ENCODE measurements at regions not wholly inside any gene's neighbourhood (a gene's known extent, or its start where the extent isn't known, plus 50 kb on each side); places are given as distances from the start of the nearest gene placed in this dataset.

DNA sequence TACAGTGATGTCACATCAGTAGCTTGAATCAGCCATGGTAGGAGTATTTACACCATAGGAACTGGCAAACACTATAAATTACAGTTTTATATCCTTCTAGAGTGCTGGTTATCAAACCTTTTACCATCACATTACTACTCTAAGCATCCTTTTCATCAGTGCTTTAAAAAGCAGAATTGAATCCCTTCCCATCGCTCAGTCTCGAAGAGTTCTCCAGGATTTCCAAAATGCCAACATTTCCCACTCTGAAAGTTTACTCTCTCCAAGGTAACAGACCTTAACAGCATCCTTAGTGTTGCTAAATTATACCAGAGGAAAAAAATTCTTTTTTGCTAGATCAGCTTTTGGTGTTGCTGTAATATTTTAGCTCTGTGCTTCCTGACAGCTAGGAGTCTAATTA lies 209.4 kb upstream of the USP15 start:
- TF ChIP-seq EZH2 (IDR thresholded peaks at IDR 0.05; ENCODE audit: insufficient read depth, poor library complexity, severe bottlenecking) = no peak
- no peak for TF ChIP-seq EZH2phosphoT487 (IDR thresholded peaks at IDR 0.05; ENCODE audit: insufficient read depth, low read depth)
